COLO668 (cell line): ENCODE measurements at regions not wholly inside any gene's neighbourhood (a gene's known extent, or its start where the extent isn't known, plus 50 kb on each side); places are given as distances from the start of the nearest gene placed in this dataset.
"Not testable (repeated sequence)": the region's sequence is repeated elsewhere in the genome, so short reads cannot be mapped to it uniquely, and the experiment has no call there.

Experiments used
- DNase-seq: peaks from one replicate; lab custom pipeline; 2025; ENCODE audit not compliant: unreplicated experiment; lab: John Stamatoyannopoulos, UW

GRCh38 chr14:55845963-55846825 lies 266.2 kb downstream of the KTN1 start:
- DNase-seq = no peak

- DNase-seq = no peak
These were observed 266.9 kb downstream of the KTN1 start for GRCh38 chr14:55846826-55847446.

- DNase-seq = no peak
These were observed 267.8 kb downstream of the KTN1 start for GRCh38 chr14:55847766-55848165.

GRCh38 chr14:55848964-55849363 lies 269.0 kb downstream of the KTN1 start:
- no peak for DNase-seq

- DNase-seq = no peak
These were observed 268.4 kb upstream of the PELI2 start for GRCh38 chr14:55849833-55850232.

GRCh38 chr14:55850825-55851241 lies 267.4 kb upstream of the PELI2 start:
- no peak for DNase-seq

GRCh38 chr14:55851301-55851700 lies 266.9 kb upstream of the PELI2 start:
- no peak for DNase-seq

- no peak for DNase-seq
These were observed 266.2 kb upstream of the PELI2 start for GRCh38 chr14:55851961-55852360.

- no peak for DNase-seq
These were observed 262.5 kb upstream of the PELI2 start for GRCh38 chr14:55855751-55856150.

- DNase-seq = no peak
These were observed 259.6 kb upstream of the PELI2 start for GRCh38 chr14:55858604-55859003.

- DNase-seq = not testable (repeated sequence)
These were observed 256.6 kb upstream of the PELI2 start for GRCh38 chr14:55861561-55861960.

GRCh38 chr14:55864890-55865655 lies 253.1 kb upstream of the PELI2 start:
- no peak for DNase-seq

- DNase-seq = no peak
These were observed 250.9 kb upstream of the PELI2 start for GRCh38 chr14:55867311-55867710.

- DNase-seq = no peak
These were observed 250.5 kb upstream of the PELI2 start for GRCh38 chr14:55867719-55868118.

GRCh38 chr14:55869397-55870049 lies 248.7 kb upstream of the PELI2 start:
- no peak for DNase-seq

- DNase-seq = no peak
These were observed 245.0 kb upstream of the PELI2 start for GRCh38 chr14:55873169-55873568.

GRCh38 chr14:55874785-55875184 lies 243.4 kb upstream of the PELI2 start:
- DNase-seq = no peak

GRCh38 chr14:55877942-55878341 lies 240.3 kb upstream of the PELI2 start:
- no peak for DNase-seq

- no peak for DNase-seq
These were observed 236.5 kb upstream of the PELI2 start for GRCh38 chr14:55881577-55882241.

- no peak for DNase-seq
These were observed 233.4 kb upstream of the PELI2 start for GRCh38 chr14:55884819-55885218.

- DNase-seq = peak; percentile 70
These were observed 229.1 kb upstream of the PELI2 start for GRCh38 chr14:55889124-55889523.
